K562 (cell line): ENCODE measurements at regions not wholly inside any gene's neighbourhood (a gene's known extent, or its start where the extent isn't known, plus 50 kb on each side); places are given as distances from the start of the nearest gene placed in this dataset.
A peak's percentile ranks its signal among the peaks of the same experiment; 100 is the strongest.

Source experiments
- ATAC-seq: fragments of 200-7000 bp; cut with Tn5 transposase; 3 replicates; pipeline ENCODE4 v1.9.1; 2020; ENCODE audit warnings: moderate library complexity
- BruUV-seq: library from RNA; stranded (reverse); fragments of 400-500 nt; replicated peaks from 2 replicates; lab custom pipeline; 2021; lab: Mats Ljungman, UMichigan
- CTCF ChIA-PET: fragments of 300-600 bp; formaldehyde crosslinking; extraction: SDS; loops from one replicate; lab custom pipeline; 2021; ENCODE audit warnings: low intra/inter-chr PET ratio; lab: Yijun Ruan, JAX
- POLR2A ChIA-PET: fragments of 300-600, 350-650 bp; sonication (Branson Sonifier 250); formaldehyde crosslinking; extraction: SDS; loops from one replicate; lab custom pipeline; 2021; ENCODE audit warnings: antibody characterized with exemption, inconsistent platforms; lab: Yijun Ruan, JAX
- DNase-seq, 4 experiments: peaks; one replicate each; pipeline versions ENCODE4 v3.0.0 to v3.0.0-alpha.2; 2011 to 2018; ENCODE audit warnings: low spot score in 3 of 4, mixed read lengths in 3 of 4; ENCODE audit errors: extremely low read depth in 1 of 4
- FAIRE-seq: peaks from 2 replicates; lab custom pipeline; 2011; peaks lifted over from hg19 to GRCh38; lab: Jason Lieb, UNC
- H2AFZ ChIP-seq: 2 replicates; pipeline ENCODE4 v1.6.0; 2011; ENCODE audit warnings: low read depth, low read length, control low read depth, inconsistent platforms
- H3K27ac ChIP-seq: fragments of 200-600 bp; 3 replicates; pipeline ENCODE4 v1.8.0; 2011; ENCODE audit warnings: low read depth, mild to moderate bottlenecking, control low read depth, inconsistent platforms, low read length, moderate library complexity, mixed read lengths; ENCODE audit errors: extremely low read depth
- H3K27me3 ChIP-seq, 2 experiments: fragments of 300-600 bp in 1 of 2; 2 replicates in 1 of 2; 3 replicates in 1 of 2; pipeline versions ENCODE4 v1.6.0 to v1.8.0; 2011; ENCODE audit warnings: inconsistent platforms in 2 of 2, low read length in 2 of 2, mild to moderate bottlenecking in 1 of 2, mixed read lengths in 1 of 2, moderate library complexity in 1 of 2; ENCODE audit not compliant: control insufficient read depth in 2 of 2, insufficient read depth in 2 of 2
- H3K36me3 ChIP-seq: fragments of 300-600 bp; 3 replicates; pipeline ENCODE4 v1.8.0; 2011; ENCODE audit warnings: mild to moderate bottlenecking, low read length, inconsistent platforms; ENCODE audit not compliant: control insufficient read depth, insufficient read depth
- H3K4me1 ChIP-seq, 2 experiments: fragments of 200-600 bp in 1 of 2; replicated peaks in 1 of 2; 2 replicates in 1 of 2; 3 replicates in 1 of 2; pipeline versions ENCODE4 v1.5.1 to v1.8.0; 2011; ENCODE audit warnings: inconsistent platforms in 2 of 2, low read length in 2 of 2, mild to moderate bottlenecking in 1 of 2, mixed read lengths in 1 of 2, moderate library complexity in 1 of 2; ENCODE audit not compliant: control insufficient read depth in 2 of 2, insufficient read depth in 2 of 2
- H3K4me2 ChIP-seq: 2 replicates; pipeline ENCODE4 v1.6.1; 2011; ENCODE audit warnings: low read length, control low read depth, inconsistent platforms, mixed read lengths; ENCODE audit not compliant: insufficient read depth
- H3K4me3 ChIP-seq: fragments of 200-600 bp; sonication (generic), shearing (Covaris generic); 2 replicates; pipeline ENCODE4 v1.5.1; 2016; ENCODE audit warnings: control low read depth, inconsistent platforms
- H3K79me2 ChIP-seq: fragments of 200-600 bp; 3 replicates; pipeline ENCODE4 v1.8.0; 2011; ENCODE audit warnings: low read length, inconsistent platforms; ENCODE audit not compliant: control insufficient read depth, insufficient read depth
- H3K9ac ChIP-seq, 2 experiments: 2 replicates each; pipeline versions ENCODE4 v1.6.0 to v1.6.1; 2011; ENCODE audit warnings: low read depth in 2 of 2, low read length in 2 of 2, control low read depth in 1 of 2, inconsistent platforms in 1 of 2, mild to moderate bottlenecking in 1 of 2, mixed read lengths in 1 of 2; ENCODE audit not compliant: insufficient read depth in 1 of 2
- H3K9me1 ChIP-seq: one replicate; pipeline ENCODE4 v1.6.0; 2011; ENCODE audit warnings: inconsistent platforms, mild to moderate bottlenecking, low read length, moderate library complexity; ENCODE audit not compliant: control insufficient read depth, insufficient read depth
- H3K9me3 ChIP-seq: replicated peaks from 2 replicates; pipeline ENCODE4 v1.5.1; 2011; ENCODE audit warnings: low read depth, low read length, inconsistent platforms; ENCODE audit not compliant: control insufficient read depth, insufficient read depth
- H4K20me1 ChIP-seq: replicated peaks from 2 replicates; pipeline ENCODE4 v1.6.1; 2011; ENCODE audit warnings: low read length, inconsistent platforms, mixed read lengths; ENCODE audit not compliant: control insufficient read depth, insufficient read depth
- ATF4 ChIP-seq: fragments of 450-650 bp; formaldehyde crosslinking; IDR thresholded peaks from 2 replicates; pipeline ENCODE4 v1.4.0; 2022; ENCODE audit warnings: mild to moderate bottlenecking, moderate library complexity
- DDX20 ChIP-seq: fragments of 450-650 bp; IDR thresholded peaks from 2 replicates; pipeline ENCODE4 v1.6.1; 2016; ENCODE audit warnings: missing genetic modification characterization, low read depth, mild to moderate bottlenecking, missing compliant biosample characterization, moderate library complexity
- MEF2D ChIP-seq: conservative IDR thresholded peaks from 2 replicates; pipeline ENCODE4 v1.6.1; 2016; ENCODE audit warnings: low read depth, missing genetic modification characterization, missing compliant biosample characterization
- SMARCE1 ChIP-seq: fragments of 450-650 bp; IDR thresholded peaks from 2 replicates; pipeline ENCODE4 v1.7.1; 2016; ENCODE audit warnings: mild to moderate bottlenecking
- ZFP1 ChIP-seq: fragments of 450-650 bp; formaldehyde crosslinking; IDR thresholded peaks from 2 replicates; pipeline ENCODE4 v1.4.0; 2020; ENCODE audit warnings: mild to moderate bottlenecking, mixed read lengths
- ZNF175 ChIP-seq: fragments of 200-800 bp; sonication (Bioruptor generic); IDR thresholded peaks from 2 replicates; pipeline ENCODE4 v1.6.1; 2016; ENCODE audit warnings: low read depth, mild to moderate bottlenecking, missing genetic modification characterization, missing compliant biosample characterization
- ZNF232 ChIP-seq: sonication (generic); formaldehyde crosslinking; IDR thresholded peaks from 2 replicates; pipeline ENCODE4 v1.8.0; 2022; ENCODE audit warnings: mild to moderate bottlenecking, missing genetic modification reagents
- ZNF740 ChIP-seq, 3 experiments: fragments of 200-800 bp in 1 of 3; sonication (Bioruptor generic) in 1 of 3; sonication (generic) in 1 of 3; formaldehyde crosslinking in 1 of 3; IDR thresholded peaks; 2 replicates each; pipeline versions ENCODE4 v1.6.1 to v1.8.0; 2016 to 2022; ENCODE audit warnings: mild to moderate bottlenecking in 2 of 3, missing compliant biosample characterization in 2 of 3, missing genetic modification characterization in 2 of 3, missing genetic modification reagents in 1 of 3
- WGBS: fragments of 100-300 bp; shearing (Covaris generic); methylation state at CpG from one replicate; pipeline ENCODE4 v1.1.6; 2016; ENCODE audit warnings: low coverage, mixed read lengths; ENCODE audit not compliant: insufficient coverage; ENCODE audit errors: missing lambda C conversion rate; 5-methylcytosine and 5-hydroxymethylcytosine counted together
- in situ Hi-C: fragments of 300-500 bp; cut with MboI; formaldehyde crosslinking; loops from 4 replicates; pipeline ENCODE4 v1.15.0; 2018; ENCODE audit warnings: inconsistent platforms, mixed read lengths
- intact Hi-C: fragments of 100-400 bp; cut with micrococcal nuclease; formaldehyde crosslinking; loops from 2 replicates; pipeline ENCODE4 v1.14.2; 2022
- TF ChIP-seq, protein P1 (sequence below): fragments of 450-650 bp; formaldehyde crosslinking; conservative IDR thresholded peaks from 2 replicates; pipeline ENCODE4 v1.4.0; 2022; ENCODE audit warnings: mild to moderate bottlenecking, missing genetic modification characterization
- TF ChIP-seq, protein P2 (sequence below): sonication (generic); formaldehyde crosslinking; IDR thresholded peaks from 2 replicates; pipeline ENCODE4 v1.8.1; 2023; ENCODE audit warnings: mild to moderate bottlenecking, missing genetic modification reagents
- TF ChIP-seq, protein P3 (sequence below): sonication (generic); formaldehyde crosslinking; IDR thresholded peaks from 2 replicates; pipeline ENCODE4 v1.8.1; 2022; ENCODE audit warnings: missing genetic modification reagents

GRCh38 chr3:102532901-102533300 is 98.1 kb downstream of the ZPLD1 start:
- ATAC-seq (no peak), FAIRE-seq (no peak), DNase-seq (no peak)
- intact Hi-C loops = no loop called here
- ChIA-PET CTCF (no interaction called here), POLR2A (no interaction called here)
- Histone ChIP-seq H3K4me1 (no peaks in the 10 kb centered on the region), H2AFZ (no peak overlapping the region), H3K9ac (no peak overlapping the region), H3K4me3 (no peak overlapping the region), H3K27me3 (no peaks in the 10 kb centered on the region), H3K36me3 (no peaks in the 10 kb centered on the region), H3K27ac (no peak overlapping the region), H3K9me3 (no peaks in the 10 kb centered on the region), H4K20me1 (no peaks in the 10 kb centered on the region), H3K9me1 (no peaks in the 10 kb centered on the region), H3K79me2 (no peaks in the 10 kb centered on the region), H3K4me2 (no peak overlapping the region)
- TF ChIP-seq, protein P1, sequence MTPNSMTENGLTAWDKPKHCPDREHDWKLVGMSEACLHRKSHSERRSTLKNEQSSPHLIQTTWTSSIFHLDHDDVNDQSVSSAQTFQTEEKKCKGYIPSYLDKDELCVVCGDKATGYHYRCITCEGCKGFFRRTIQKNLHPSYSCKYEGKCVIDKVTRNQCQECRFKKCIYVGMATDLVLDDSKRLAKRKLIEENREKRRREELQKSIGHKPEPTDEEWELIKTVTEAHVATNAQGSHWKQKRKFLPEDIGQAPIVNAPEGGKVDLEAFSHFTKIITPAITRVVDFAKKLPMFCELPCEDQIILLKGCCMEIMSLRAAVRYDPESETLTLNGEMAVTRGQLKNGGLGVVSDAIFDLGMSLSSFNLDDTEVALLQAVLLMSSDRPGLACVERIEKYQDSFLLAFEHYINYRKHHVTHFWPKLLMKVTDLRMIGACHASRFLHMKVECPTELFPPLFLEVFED = no peak
- no peak for TF ChIP-seq ZNF175 (CRISPR knock-in tag)
- TF ChIP-seq ZNF232 (CRISPR knock-in tag) = no peak
- TF ChIP-seq ATF4 = peak; percentile 73
- no peak for TF ChIP-seq DDX20 (tag)
- TF ChIP-seq, protein P2, sequence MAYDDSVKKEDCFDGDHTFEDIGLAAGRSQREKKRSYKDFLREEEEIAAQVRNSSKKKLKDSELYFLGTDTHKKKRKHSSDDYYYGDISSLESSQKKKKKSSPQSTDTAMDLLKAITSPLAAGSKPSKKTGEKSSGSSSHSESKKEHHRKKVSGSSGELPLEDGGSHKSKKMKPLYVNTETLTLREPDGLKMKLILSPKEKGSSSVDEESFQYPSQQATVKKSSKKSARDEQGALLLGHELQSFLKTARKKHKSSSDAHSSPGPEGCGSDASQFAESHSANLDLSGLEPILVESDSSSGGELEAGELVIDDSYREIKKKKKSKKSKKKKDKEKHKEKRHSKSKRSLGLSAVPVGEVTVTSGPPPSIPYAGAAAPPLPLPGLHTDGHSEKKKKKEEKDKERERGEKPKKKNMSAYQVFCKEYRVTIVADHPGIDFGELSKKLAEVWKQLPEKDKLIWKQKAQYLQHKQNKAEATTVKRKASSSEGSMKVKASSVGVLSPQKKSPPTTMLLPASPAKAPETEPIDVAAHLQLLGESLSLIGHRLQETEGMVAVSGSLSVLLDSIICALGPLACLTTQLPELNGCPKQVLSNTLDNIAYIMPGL (CRISPR knock-in tag) = no peak
- 0 out of 2 replicates have a peak, but pooled peaks have one; percentile 65 for TF ChIP-seq ZFP1 (CRISPR knock-in tag)
- TF ChIP-seq MEF2D (tag) = no peak
- TF ChIP-seq, protein P3, sequence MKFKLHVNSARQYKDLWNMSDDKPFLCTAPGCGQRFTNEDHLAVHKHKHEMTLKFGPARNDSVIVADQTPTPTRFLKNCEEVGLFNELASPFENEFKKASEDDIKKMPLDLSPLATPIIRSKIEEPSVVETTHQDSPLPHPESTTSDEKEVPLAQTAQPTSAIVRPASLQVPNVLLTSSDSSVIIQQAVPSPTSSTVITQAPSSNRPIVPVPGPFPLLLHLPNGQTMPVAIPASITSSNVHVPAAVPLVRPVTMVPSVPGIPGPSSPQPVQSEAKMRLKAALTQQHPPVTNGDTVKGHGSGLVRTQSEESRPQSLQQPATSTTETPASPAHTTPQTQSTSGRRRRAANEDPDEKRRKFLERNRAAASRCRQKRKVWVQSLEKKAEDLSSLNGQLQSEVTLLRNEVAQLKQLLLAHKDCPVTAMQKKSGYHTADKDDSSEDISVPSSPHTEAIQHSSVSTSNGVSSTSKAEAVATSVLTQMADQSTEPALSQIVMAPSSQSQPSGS = no peak
- TF ChIP-seq SMARCE1 = no peak
- TF ChIP-seq ZNF740 (CRISPR knock-in tag; IDR thresholded peaks at IDR 0.05) = no peak
- no peak for TF ChIP-seq ZNF740 (tag; IDR thresholded peaks at IDR 0.05)
- WGBS = 0% methylated on average over 1 of the region's 3 CpGs
- in situ Hi-C loops = loop anchor here (25.0 kb wide), 1 partner anchor 721 kb away; no protein-coding TSS in a partner anchor
- no TSS peak for BruUV-seq
